ENCODE measurements at regions not wholly inside any gene's neighbourhood (a gene's known extent, or its start where the extent isn't known, plus 50 kb on each side); places are given as distances from the start of the nearest gene placed in this dataset.
A peak's percentile ranks its signal among the peaks of the same experiment; 100 is the strongest.

DNA sequence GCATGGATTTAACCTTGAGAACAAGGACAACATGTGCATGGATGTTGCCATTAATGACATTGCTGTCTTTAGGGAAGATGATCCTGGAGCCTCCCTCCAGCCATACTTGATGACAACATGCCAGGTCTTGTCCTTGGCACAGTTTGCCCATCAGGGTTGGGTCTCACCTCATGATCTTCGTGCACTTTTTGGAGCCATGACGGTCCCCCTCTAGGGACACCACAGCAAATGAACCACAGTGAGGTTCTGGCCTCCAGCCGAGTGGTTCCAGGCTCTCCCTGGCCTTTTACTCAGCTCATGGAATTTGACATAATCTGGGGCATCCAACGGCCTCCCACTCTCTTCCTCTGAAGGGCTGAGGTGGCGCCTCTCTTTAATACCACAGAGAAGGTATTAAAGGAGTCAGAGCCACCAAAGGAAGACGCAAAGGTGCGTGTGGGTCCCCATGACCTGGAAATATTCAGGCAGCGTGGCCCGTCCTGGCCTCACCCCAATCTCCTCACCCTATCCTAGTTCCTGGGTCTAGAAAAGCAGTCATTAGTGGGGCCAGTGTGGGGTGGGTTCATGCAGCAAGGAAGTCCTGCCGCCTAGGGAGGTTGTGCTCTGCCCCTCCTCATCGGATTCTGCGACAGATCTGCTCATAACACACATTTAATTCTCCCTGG, 184.8 kb downstream of the CXCL12 start:
- no peak overlapping the region for H3K4me3 ChIP-seq
- WGBS, 5 donors, result 82 to 94% (median 86%) methylated on average over 11 to 12 of the region's 12 CpGs
- no peak for DNase-seq
- intact Hi-C loops (cut with DNase I; ENCODE audit: low total_unique reads), result no loop called here
- no peaks in the 10 kb centered on the region for H3K27me3 ChIP-seq (replicated peaks in 1 of 7)
- TF ChIP-seq, protein P1, sequence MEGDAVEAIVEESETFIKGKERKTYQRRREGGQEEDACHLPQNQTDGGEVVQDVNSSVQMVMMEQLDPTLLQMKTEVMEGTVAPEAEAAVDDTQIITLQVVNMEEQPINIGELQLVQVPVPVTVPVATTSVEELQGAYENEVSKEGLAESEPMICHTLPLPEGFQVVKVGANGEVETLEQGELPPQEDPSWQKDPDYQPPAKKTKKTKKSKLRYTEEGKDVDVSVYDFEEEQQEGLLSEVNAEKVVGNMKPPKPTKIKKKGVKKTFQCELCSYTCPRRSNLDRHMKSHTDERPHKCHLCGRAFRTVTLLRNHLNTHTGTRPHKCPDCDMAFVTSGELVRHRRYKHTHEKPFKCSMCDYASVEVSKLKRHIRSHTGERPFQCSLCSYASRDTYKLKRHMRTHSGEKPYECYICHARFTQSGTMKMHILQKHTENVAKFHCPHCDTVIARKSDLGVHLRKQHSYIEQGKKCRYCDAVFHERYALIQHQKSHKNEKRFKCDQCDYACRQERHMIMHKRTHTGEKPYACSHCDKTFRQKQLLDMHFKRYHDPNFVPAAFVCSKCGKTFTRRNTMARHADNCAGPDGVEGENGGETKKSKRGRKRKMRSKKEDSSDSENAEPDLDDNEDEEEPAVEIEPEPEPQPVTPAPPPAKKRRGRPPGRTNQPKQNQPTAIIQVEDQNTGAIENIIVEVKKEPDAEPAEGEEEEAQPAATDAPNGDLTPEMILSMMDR (IDR thresholded peaks at IDR 0.05 in 8 of 11, conservative IDR thresholded peaks at IDR 0.05 in 3 of 11), result no peak
- TF ChIP-seq POLR2AphosphoS5 (IDR thresholded peaks at IDR 0.05), result no peak
- no peaks in the 10 kb centered on the region for H3K36me3 ChIP-seq
- H3K27ac ChIP-seq, result no peak overlapping the region
- peaks cover 0 to 14% (median 0%) of the 10 kb centered on the region in 8 donors for H3K9me3 ChIP-seq
- H3K4me1 ChIP-seq, result peaks cover 0 to 5% (median 2%) of the 10 kb centered on the region in 6 donors

DNA sequence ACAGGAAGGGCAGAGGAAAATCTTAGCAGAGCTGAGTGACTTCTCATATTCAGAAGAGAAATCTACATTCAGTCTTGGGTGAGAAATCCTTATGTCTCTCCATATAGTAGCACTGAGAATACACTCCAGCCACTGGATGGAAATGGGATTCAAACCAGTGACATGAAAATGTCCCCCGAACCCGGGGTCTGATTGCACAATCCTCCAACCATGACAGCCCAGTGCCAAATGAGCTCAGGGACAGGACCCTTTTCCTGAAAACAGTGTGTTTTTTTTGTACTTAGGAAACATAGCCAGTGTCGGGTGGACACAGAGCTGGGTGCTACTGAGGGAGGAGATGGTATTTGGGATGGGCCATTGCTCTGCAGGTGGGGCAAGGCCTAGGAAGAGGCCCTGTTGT, 185.6 kb downstream of the CXCL12 start:
- no peak for DNase-seq
- H3K27ac ChIP-seq, result peak overlapping the region in 2 of 8 donors; percentile 8 to 41
- peaks cover 0 to 14% (median 0%) of the 10 kb centered on the region in 8 donors for H3K9me3 ChIP-seq
- no peaks in the 10 kb centered on the region for H3K27me3 ChIP-seq (replicated peaks in 1 of 7)
- no peak for TF ChIP-seq POLR2AphosphoS5 (IDR thresholded peaks at IDR 0.05)
- no peak for TF ChIP-seq POLR2A (IDR thresholded peaks at IDR 0.05)
- TF ChIP-seq, protein P1 (IDR thresholded peaks at IDR 0.05 in 8 of 11, conservative IDR thresholded peaks at IDR 0.05 in 3 of 11), result no peak
- no peaks in the 10 kb centered on the region for H3K36me3 ChIP-seq
- WGBS, 5 donors, result 64 to 97% (median 92%) methylated on average over 3 of the region's 3 CpGs
- intact Hi-C loops (cut with DNase I; ENCODE audit: low total_unique reads), result no loop called here
- peaks cover 0 to 6% (median 0%) of the 10 kb centered on the region in 6 donors for H3K4me1 ChIP-seq
- H3K4me3 ChIP-seq, result no peak overlapping the region

DNA sequence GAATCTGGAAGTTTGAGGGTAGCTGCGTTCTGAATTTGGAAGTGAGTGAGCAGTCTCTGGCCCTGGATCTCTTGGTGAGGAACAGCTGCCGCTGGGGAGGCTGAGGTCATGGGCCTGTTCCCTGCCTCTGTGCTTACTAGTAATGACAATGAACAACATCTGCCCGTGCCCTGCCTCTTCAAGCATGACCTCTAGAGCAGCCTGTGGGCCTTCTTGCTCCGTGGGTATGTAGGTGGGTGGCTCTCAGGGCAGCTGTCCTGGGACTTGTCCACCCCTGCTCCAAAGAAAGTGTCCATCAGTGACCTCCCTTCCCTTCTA, 186.2 kb downstream of the CXCL12 start:
- 73 to 85% (median 82%) methylated on average over 4 of the region's 4 CpGs for WGBS, 5 donors
- peaks cover 0 to 6% (median 0%) of the 10 kb centered on the region in 6 donors for H3K4me1 ChIP-seq
- intact Hi-C loops (cut with DNase I; ENCODE audit: low total_unique reads), result no loop called here

DNA sequence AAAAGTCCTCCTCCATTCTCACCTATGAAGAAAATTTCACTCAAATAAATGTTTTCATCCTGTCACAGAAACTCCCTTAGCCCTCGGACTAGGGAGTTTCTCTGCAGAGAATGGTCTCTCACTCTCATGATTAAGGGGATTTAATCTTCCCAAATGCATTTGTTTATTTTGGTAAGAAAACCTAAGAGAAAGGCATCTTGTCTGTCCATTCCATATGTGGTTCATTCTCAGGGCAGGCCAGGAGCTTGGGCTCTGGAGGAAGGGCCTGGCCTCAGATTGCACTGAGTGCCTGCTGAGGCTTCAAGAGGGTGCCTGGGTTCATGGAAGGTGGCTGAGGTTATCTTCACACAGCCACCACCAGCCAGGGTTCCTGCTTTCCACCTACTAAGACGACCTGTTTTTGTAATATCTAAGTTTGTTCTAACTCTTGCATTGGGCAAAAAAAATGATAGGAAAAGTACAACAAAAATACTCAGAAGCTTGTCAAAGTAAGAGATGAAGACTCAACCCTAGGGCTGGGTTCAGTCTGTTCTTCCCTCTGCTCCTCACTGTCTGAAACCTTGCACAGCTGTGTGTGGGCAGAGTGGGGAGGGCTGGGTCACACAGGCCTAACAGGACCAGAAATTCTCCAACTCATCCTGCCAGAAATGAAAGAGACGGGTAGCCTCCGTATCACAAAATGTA, 186.7 kb downstream of the CXCL12 start:
- intact Hi-C loops (cut with DNase I; ENCODE audit: low total_unique reads), result no loop called here
- no peak for DNase-seq
- Histone ChIP-seq H3K4me3 (no peak overlapping the region), H3K4me1 (peaks cover 0 to 6% (median 0%) of the 10 kb centered on the region in 6 donors), H3K27ac (peak overlapping the region in 2 of 8 donors; percentile 8 to 41), H3K36me3 (no peaks in the 10 kb centered on the region), H3K27me3 (replicated peaks in 1 of 7) (no peaks in the 10 kb centered on the region), H3K9me3 (peaks cover 0 to 14% (median 0%) of the 10 kb centered on the region in 8 donors)
- 72 to 82% (median 79%) methylated on average over 4 of the region's 4 CpGs for WGBS, 5 donors
- no peak for TF ChIP-seq POLR2A (IDR thresholded peaks at IDR 0.05)
- TF ChIP-seq POLR2AphosphoS5 (IDR thresholded peaks at IDR 0.05), result no peak
- TF ChIP-seq, protein P1 (IDR thresholded peaks at IDR 0.05 in 8 of 11, conservative IDR thresholded peaks at IDR 0.05 in 3 of 11), result no peak

More for the DNA sequence above, 186.2 kb downstream of the CXCL12 start:
- Histone ChIP-seq H3K4me3 (no peak overlapping the region), H3K9me3 (peaks cover 0 to 14% (median 0%) of the 10 kb centered on the region in 8 donors), H3K36me3 (no peaks in the 10 kb centered on the region), H3K27me3 (replicated peaks in 1 of 7) (no peaks in the 10 kb centered on the region), H3K27ac (peak overlapping the region in 2 of 8 donors; percentile 8 to 41)
- TF ChIP-seq POLR2AphosphoS5 (IDR thresholded peaks at IDR 0.05) (peak in 1 of 3 donors; percentile 11), POLR2A (IDR thresholded peaks at IDR 0.05) (no peak)
- no peak for DNase-seq
